ENCODE measurements at regions not wholly inside any gene's neighbourhood (a gene's known extent, or its start where the extent isn't known, plus 50 kb on each side); places are given as distances from the start of the nearest gene placed in this dataset.

DNA sequence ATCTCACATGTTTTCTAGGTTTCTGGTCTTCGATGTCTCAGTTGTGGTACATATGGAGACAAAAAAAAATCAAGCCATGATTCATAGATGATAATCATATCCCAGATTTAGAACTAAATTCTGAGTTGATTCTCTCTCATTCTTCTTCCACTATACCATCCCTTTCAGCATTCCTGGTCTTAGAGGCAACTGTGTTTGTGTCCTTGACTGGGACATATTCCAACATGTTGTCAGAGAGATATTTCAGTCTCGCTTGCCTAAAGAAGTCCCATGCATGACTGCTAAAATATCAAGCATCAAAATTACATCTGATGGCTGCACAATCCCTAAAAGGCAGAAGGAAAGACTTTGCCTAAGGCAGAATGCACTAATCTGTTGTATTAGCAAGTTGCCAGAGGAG, 236.6 kb downstream of the PSAT1 start:
- Histone ChIP-seq H3K36me3 (ENCODE audit: control insufficient read depth in 2 of 2, extremely low read depth in 1 of 2, insufficient read depth in 2 of 2, low read length in 2 of 2) (no peaks in the 10 kb centered on the region), H3K4me2 (ENCODE audit: insufficient read depth, low read length) (no peak overlapping the region), H3K9me3 (replicated peaks; ENCODE audit: control insufficient read depth, insufficient read depth, low read length) (no peaks in the 10 kb centered on the region), H3K27ac (ENCODE audit: insufficient read depth, low read depth, low read length) (no peak overlapping the region), H3K9me1 (replicated peaks; ENCODE audit: control insufficient read depth, extremely low read depth, insufficient read depth, low read length) (no peaks in the 10 kb centered on the region), H3K27me3 (ENCODE audit: control insufficient read depth in 2 of 2, insufficient read depth in 2 of 2, low read length in 2 of 2) (no peaks in the 10 kb centered on the region), H3K9ac (replicated peaks; ENCODE audit: extremely low read depth, insufficient read depth, low read length) (no peak overlapping the region), H3K4me1 (ENCODE audit: control insufficient read depth, extremely low read depth, insufficient read depth, low read length) (no peaks in the 10 kb centered on the region), H3K4me3 (replicated peaks in 1 of 3; ENCODE audit: insufficient read depth in 1 of 3, low read depth in 1 of 3, low read length in 3 of 3) (no peak overlapping the region), H4K20me1 (replicated peaks; ENCODE audit: control insufficient read depth, extremely low read depth, insufficient read depth, low read length) (no peaks in the 10 kb centered on the region), H2AFZ (ENCODE audit: low read depth, low read length) (no peak overlapping the region), H3K79me2 (ENCODE audit: control insufficient read depth, insufficient read depth, low read length) (no peaks in the 10 kb centered on the region)
- intact Hi-C loops (cut with micrococcal nuclease) = no loop called here
- DNase-seq (ENCODE audit: low read depth, low spot score) = no peak
- ChIA-PET CTCF (no interaction called here), POLR2A (no interaction called here)
- no TSS peak for BruUV-seq (replicated peaks)
- dilution Hi-C loops (cut with MboI; ENCODE audit: extremely low pct_ligation_motif_present, low sequenced_read_pairs) = no loop called here
- no peak for FAIRE-seq
- TF ChIP-seq POLR2A (IDR thresholded peaks at IDR 0.05; ENCODE audit: low read depth, low read length) = no peak
- TF ChIP-seq, protein P1, sequence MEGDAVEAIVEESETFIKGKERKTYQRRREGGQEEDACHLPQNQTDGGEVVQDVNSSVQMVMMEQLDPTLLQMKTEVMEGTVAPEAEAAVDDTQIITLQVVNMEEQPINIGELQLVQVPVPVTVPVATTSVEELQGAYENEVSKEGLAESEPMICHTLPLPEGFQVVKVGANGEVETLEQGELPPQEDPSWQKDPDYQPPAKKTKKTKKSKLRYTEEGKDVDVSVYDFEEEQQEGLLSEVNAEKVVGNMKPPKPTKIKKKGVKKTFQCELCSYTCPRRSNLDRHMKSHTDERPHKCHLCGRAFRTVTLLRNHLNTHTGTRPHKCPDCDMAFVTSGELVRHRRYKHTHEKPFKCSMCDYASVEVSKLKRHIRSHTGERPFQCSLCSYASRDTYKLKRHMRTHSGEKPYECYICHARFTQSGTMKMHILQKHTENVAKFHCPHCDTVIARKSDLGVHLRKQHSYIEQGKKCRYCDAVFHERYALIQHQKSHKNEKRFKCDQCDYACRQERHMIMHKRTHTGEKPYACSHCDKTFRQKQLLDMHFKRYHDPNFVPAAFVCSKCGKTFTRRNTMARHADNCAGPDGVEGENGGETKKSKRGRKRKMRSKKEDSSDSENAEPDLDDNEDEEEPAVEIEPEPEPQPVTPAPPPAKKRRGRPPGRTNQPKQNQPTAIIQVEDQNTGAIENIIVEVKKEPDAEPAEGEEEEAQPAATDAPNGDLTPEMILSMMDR (IDR thresholded peaks at IDR 0.05; ENCODE audit: extremely low read depth in 1 of 2, insufficient read depth in 1 of 2, low read depth in 1 of 2, low read length in 2 of 2) = no peak

DNA sequence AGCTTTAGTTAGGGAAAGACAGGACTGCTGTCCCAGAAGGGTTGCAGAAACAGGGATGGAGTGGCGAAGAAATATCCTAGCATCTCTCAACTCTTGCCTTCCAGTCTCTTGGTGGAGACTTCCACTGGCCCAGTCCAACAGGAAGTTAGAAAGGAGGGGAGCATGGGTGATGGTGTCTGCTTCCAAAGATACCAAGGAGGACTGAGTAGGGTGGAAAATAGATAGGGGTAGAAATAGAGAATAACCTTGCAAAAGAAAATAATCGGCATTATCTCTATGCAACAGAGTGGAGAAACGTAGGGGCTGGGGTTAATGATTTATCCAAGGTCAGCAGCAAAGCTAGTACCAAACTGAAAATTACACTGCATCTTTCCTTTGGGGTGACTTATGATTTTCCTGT, 242.3 kb downstream of the PSAT1 start:
- ChIA-PET POLR2A (no interaction called here), CTCF (no interaction called here)
- intact Hi-C loops (cut with micrococcal nuclease) (no loop called here), dilution Hi-C loops (cut with MboI; ENCODE audit: extremely low pct_ligation_motif_present, low sequenced_read_pairs) (no loop called here)
- Histone ChIP-seq H3K9me1 (replicated peaks; ENCODE audit: control insufficient read depth, extremely low read depth, insufficient read depth, low read length) (no peaks in the 10 kb centered on the region), H3K4me3 (replicated peaks in 1 of 3; ENCODE audit: insufficient read depth in 1 of 3, low read depth in 1 of 3, low read length in 3 of 3) (no peak overlapping the region), H3K27me3 (ENCODE audit: control insufficient read depth in 2 of 2, insufficient read depth in 2 of 2, low read length in 2 of 2) (no peaks in the 10 kb centered on the region), H3K27ac (ENCODE audit: insufficient read depth, low read depth, low read length) (no peak overlapping the region), H3K4me2 (ENCODE audit: insufficient read depth, low read length) (no peak overlapping the region), H3K9me3 (replicated peaks; ENCODE audit: control insufficient read depth, insufficient read depth, low read length) (no peaks in the 10 kb centered on the region), H4K20me1 (replicated peaks; ENCODE audit: control insufficient read depth, extremely low read depth, insufficient read depth, low read length) (no peaks in the 10 kb centered on the region), H3K36me3 (ENCODE audit: control insufficient read depth in 2 of 2, extremely low read depth in 1 of 2, insufficient read depth in 2 of 2, low read length in 2 of 2) (no peaks in the 10 kb centered on the region), H3K9ac (replicated peaks; ENCODE audit: extremely low read depth, insufficient read depth, low read length) (no peak overlapping the region), H3K79me2 (ENCODE audit: control insufficient read depth, insufficient read depth, low read length) (no peaks in the 10 kb centered on the region), H3K4me1 (ENCODE audit: control insufficient read depth, extremely low read depth, insufficient read depth, low read length) (no peaks in the 10 kb centered on the region), H2AFZ (ENCODE audit: low read depth, low read length) (no peak overlapping the region)
- no TSS peak for BruUV-seq (replicated peaks)
- FAIRE-seq (no peak), DNase-seq (ENCODE audit: low read depth, low spot score) (no peak)
- no peak for TF ChIP-seq GATA2 (IDR thresholded peaks at IDR 0.05; ENCODE audit: insufficient read depth, insufficient read length, low read depth, low read length)
- no peak for TF ChIP-seq POLR2A (IDR thresholded peaks at IDR 0.05; ENCODE audit: low read depth, low read length)
- TF ChIP-seq EZH2 (IDR thresholded peaks at IDR 0.05; ENCODE audit: borderline replicate concordance, low read depth, low read length, severe bottlenecking) = no peak
